GM18502 (cell line): ENCODE measurements at regions not wholly inside any gene's neighbourhood (a gene's known extent, or its start where the extent isn't known, plus 50 kb on each side); places are given as distances from the start of the nearest gene placed in this dataset.
"Not testable (repeated sequence)": the region's sequence is repeated elsewhere in the genome, so short reads cannot be mapped to it uniquely, and the experiment has no call there.

Experiments used
- ATAC-seq: cut with Tn5 transposase; IDR thresholded peaks from one replicate; pipeline ENCODE4 v1.9.1; 2021; ENCODE audit warnings: mild to moderate bottlenecking; ENCODE audit not compliant: unreplicated experiment, poor library complexity

GRCh38 chr4:129968366-129968765 lies 872.4 kb downstream of the C4orf33 start:
- no peak for ATAC-seq

GRCh38 chr4:129968778-129969177 lies 872.8 kb downstream of the C4orf33 start:
- ATAC-seq, result no peak

GRCh38 chr4:129970801-129971200 lies 874.8 kb downstream of the C4orf33 start:
- ATAC-seq, result no peak

- ATAC-seq, result no peak
These were observed 875.5 kb downstream of the C4orf33 start for GRCh38 chr4:129971419-129971818.

GRCh38 chr4:129972257-129972656 lies 876.3 kb downstream of the C4orf33 start:
- no peak for ATAC-seq

GRCh38 chr4:129974730-129975129 lies 878.8 kb downstream of the C4orf33 start:
- ATAC-seq, result no peak

GRCh38 chr4:129978315-129978714 lies 882.4 kb downstream of the C4orf33 start:
- no peak for ATAC-seq

- no peak for ATAC-seq
These were observed 893.0 kb downstream of the C4orf33 start for GRCh38 chr4:129988957-129989356.

- ATAC-seq, result no peak
These were observed 898.8 kb downstream of the C4orf33 start for GRCh38 chr4:129994715-129995114.

GRCh38 chr4:129998436-129999150 lies 902.6 kb downstream of the C4orf33 start:
- ATAC-seq, result no peak

GRCh38 chr4:129999156-129999555 lies 903.2 kb downstream of the C4orf33 start:
- no peak for ATAC-seq

- no peak for ATAC-seq
These were observed 912.5 kb downstream of the C4orf33 start for GRCh38 chr4:130008461-130008860.

GRCh38 chr4:130012806-130013205 lies 916.9 kb downstream of the C4orf33 start:
- not testable (repeated sequence) for ATAC-seq

- no peak for ATAC-seq
These were observed 925.8 kb downstream of the C4orf33 start for GRCh38 chr4:130021706-130022105.

- ATAC-seq, result no peak
These were observed 927.1 kb downstream of the C4orf33 start for GRCh38 chr4:130023088-130023487.

GRCh38 chr4:130025701-130026100 lies 929.7 kb downstream of the C4orf33 start:
- no peak for ATAC-seq

- ATAC-seq, result no peak
These were observed 930.2 kb downstream of the C4orf33 start for GRCh38 chr4:130026185-130026584.

GRCh38 chr4:130027973-130028372 lies 932.0 kb downstream of the C4orf33 start:
- ATAC-seq, result no peak

- ATAC-seq, result peak; percentile 93
These were observed 932.6 kb downstream of the C4orf33 start for GRCh38 chr4:130028552-130028951.

GRCh38 chr4:130029442-130029841 lies 933.5 kb downstream of the C4orf33 start:
- no peak for ATAC-seq

- ATAC-seq, result no peak
These were observed 935.9 kb downstream of the C4orf33 start for GRCh38 chr4:130031858-130032257.

GRCh38 chr4:130033657-130034056 lies 937.7 kb downstream of the C4orf33 start:
- not testable (repeated sequence) for ATAC-seq
